Hepatocyte (in vitro differentiated cells): ENCODE measurements at regions not wholly inside any gene's neighbourhood (a gene's known extent, or its start where the extent isn't known, plus 50 kb on each side); places are given as distances from the start of the nearest gene placed in this dataset.

Experiments
- EZH2 ChIP-seq: fragments of 200-600 bp; sonication (generic); IDR thresholded peaks from 2 replicates; pipeline ENCODE4 v1.6.1; 2016; ENCODE audit warnings: antibody characterized with exemption, mild to moderate bottlenecking, borderline replicate concordance
- EZH2phosphoT487 ChIP-seq: fragments of 200-600 bp; sonication (generic); IDR thresholded peaks from one replicate; pipeline ENCODE4 v1.6.1; 2018; ENCODE audit warnings: antibody characterized with exemption, mild to moderate bottlenecking, low read depth, moderate library complexity; ENCODE audit not compliant: unreplicated experiment, severe bottlenecking
- TF ChIP-seq, protein P1 (sequence below): fragments of 200-600 bp; sonication (generic); IDR thresholded peaks from 2 replicates; pipeline ENCODE4 v1.5.1; 2016; ENCODE audit warnings: antibody characterized with exemption, mild to moderate bottlenecking; ENCODE audit not compliant: poor library complexity

DNA sequence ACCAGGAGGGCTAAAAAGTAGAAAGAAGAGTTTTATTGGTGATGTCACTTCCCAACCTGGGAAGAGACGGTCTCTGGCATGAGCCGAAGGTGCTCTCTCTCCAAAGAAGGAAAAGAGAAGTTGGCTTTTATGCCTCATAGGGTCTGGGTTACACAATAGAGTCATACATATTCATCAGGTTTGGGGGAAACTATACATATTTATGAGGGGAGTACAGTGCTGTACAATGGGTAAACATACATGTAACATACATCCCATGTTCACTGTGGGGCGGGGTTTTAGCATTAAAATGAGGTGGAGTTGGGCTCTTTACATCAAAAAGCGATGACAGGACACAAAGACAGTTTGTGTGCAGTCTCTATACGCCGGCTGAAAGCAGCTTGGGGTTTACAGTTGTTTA lies 701.7 kb downstream of the TYW1 start:
- TF ChIP-seq, protein P1, sequence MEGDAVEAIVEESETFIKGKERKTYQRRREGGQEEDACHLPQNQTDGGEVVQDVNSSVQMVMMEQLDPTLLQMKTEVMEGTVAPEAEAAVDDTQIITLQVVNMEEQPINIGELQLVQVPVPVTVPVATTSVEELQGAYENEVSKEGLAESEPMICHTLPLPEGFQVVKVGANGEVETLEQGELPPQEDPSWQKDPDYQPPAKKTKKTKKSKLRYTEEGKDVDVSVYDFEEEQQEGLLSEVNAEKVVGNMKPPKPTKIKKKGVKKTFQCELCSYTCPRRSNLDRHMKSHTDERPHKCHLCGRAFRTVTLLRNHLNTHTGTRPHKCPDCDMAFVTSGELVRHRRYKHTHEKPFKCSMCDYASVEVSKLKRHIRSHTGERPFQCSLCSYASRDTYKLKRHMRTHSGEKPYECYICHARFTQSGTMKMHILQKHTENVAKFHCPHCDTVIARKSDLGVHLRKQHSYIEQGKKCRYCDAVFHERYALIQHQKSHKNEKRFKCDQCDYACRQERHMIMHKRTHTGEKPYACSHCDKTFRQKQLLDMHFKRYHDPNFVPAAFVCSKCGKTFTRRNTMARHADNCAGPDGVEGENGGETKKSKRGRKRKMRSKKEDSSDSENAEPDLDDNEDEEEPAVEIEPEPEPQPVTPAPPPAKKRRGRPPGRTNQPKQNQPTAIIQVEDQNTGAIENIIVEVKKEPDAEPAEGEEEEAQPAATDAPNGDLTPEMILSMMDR, result no peak
- no peak for TF ChIP-seq EZH2phosphoT487
- TF ChIP-seq EZH2, result no peak
